Right forelimb (tissue), 1 donor: ENCODE measurements at regions not wholly inside any gene's neighbourhood (a gene's known extent, or its start where the extent isn't known, plus 50 kb on each side); places are given as distances from the start of the nearest gene placed in this dataset.
"Not testable (repeated sequence)": the region's sequence is repeated elsewhere in the genome, so short reads cannot be mapped to it uniquely, and the experiment has no call there.

Experiments used
- DNase-seq: peaks from one replicate; pipeline ENCODE4 v3.0.0-alpha.2; 2018

DNA sequence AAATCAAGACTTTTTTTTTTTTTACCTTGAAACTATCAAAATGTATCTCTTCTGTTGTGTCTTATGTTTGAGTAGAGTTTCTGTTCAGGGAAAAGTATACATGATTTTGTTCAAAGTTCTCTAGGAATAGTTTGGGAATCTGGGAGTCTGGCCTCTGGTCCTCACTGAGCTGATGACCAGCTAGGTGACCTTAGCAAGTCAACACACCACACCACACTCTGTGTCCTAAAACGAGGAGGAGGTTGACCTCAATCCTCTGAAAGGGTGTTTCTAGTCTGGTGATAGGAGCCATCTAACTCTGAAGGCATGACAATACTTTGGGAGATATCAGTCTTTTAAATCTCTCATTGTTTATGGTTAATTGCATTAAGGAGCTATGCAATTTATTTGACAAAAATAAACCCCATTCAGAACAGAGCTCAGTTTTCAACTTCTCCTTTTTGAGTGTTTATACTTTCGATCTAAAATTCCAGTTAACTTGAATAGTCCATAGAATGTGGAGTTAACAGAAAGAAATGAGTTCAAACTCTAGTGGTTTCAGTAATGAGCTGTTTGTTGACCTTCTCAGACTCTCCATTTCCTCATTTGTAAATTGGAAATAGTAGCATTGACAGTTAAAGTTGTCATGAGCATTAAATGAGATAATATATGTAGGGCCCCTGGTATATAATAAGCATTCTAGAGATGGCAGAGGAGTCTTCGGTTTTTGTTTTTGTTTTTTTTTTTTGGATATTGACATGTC, 112.2 kb upstream of the LRRN1 start:
- no peak for DNase-seq

DNA sequence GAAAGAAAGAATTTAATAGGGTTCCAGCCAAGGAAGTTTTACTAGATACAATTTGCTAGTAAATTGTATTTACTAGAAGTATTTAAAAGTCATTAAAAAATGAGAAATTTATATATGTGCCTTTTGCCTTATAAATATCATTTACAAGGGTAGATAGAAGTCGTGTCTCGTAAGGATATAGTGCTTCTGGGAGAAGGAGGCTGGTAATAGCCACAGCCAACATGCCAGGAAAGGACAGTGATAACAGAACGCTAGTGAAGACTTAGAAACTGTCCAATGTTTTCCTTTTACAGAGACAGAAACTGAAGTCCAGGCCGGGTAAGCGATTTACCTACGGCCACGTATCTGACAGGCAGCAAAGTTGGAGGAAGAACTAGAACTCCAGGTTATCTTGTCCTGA, 113.5 kb upstream of the LRRN1 start:
- no peak for DNase-seq

- no peak for DNase-seq
These were observed 116.0 kb upstream of the LRRN1 start for GRCh38 chr3:3683261-3683660.

DNA sequence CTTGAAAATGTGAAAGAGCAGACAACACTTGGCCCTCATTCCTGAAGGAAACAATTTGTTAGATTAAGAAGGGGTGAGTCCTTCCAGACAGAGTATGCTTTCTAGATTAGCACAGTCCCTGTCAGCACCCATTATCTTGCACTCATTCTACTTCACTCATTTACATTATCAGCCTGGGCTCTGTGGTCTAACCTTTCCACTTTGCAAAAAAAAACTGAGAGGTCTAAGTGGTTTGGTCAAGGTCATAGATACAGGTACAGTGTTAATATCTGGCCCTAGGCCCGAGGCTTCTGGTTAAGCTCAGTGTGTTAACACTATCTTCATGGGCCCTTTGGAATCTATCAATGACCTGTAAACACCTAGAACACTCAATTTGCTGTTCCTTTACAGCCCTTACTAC, 123.4 kb upstream of the LRRN1 start:
- DNase-seq: no peak

DNA sequence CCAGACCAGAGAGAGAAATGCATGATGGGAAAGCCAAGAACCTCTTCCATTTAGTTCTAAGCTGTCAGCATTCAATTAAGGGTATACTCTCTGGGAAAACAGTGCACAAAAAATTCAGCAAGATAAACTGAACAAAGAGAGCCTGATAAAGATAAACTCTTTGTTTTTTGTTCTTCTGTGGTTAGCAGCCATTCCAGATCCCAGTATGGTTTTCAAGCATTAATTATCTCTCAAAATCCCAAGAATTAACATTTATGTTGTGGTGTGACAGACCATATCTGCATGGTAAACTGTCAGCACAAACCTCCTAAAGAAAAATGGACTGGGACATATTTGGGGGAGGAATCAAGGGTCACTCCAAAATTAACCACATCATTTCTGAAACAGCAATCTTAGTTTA, 124.0 kb upstream of the LRRN1 start:
- DNase-seq: no peak

DNA sequence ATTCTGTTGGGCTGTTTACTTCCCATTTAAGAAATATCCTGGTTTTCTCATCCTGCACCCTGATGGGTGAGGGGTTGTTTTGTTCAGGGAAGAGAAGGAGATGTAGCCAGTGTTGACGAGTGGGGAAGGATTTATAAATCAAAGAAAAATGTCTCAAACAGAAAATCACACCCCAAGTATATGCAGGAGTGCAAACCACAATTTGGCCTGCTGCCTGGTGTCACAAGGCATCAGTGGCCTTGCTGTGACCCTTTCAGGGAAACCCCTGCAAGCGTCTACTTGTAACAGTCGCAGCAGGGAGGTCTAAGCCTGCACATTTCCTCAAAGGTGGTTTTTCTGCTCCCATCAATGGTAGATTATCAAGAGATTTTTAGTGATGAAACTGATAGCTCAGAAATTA, 132.6 kb upstream of the LRRN1 start:
- DNase-seq: no peak

- DNase-seq: no peak
These were observed 133.1 kb upstream of the LRRN1 start for GRCh38 chr3:3665961-3666640.

DNA sequence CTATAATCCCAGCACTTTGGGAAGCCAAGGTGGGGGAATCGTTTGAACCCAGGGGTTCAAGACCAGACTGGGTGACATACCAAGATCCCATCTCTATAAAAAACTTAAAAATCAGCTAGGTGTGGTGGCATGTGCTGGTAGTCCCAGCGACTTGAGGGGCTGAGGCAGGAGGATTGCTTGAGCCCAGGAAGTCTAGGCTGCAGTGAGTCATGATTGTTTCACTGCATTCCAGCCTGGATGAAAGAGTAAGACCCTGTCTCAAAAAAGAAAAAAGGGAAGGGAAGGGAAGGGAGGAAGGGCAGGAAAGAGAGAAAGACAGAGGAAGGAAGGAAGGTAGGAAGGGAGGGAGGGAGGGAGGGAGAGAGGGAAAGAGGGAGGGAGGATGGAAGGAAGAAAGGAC, 133.7 kb upstream of the LRRN1 start:
- DNase-seq: no peak

GRCh38 chr3:3664935-3665334, 134.3 kb upstream of the LRRN1 start:
- no peak for DNase-seq

GRCh38 chr3:3662610-3663009, 136.6 kb upstream of the LRRN1 start:
- DNase-seq: no peak

DNA sequence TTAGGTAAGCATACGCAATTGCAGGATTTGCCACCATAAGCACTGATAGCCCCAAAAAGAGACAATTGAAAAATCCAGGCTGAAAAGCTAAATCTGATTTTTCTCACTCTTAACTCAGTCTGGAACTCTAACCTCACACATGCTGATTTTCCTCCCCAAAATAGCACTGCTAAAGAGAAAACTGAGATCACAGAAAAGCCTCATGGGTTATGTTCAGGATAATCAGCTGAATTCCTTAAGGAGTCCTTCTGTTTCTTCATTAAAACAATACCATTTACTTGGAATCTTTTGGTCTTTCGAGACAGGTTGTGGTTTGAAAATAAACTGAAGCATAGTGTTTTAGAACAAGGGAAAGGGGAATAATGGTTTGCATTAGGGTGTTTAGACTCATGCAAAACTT, 144.3 kb upstream of the LRRN1 start:
- DNase-seq: no peak

GRCh38 chr3:3648988-3649679, 150.1 kb upstream of the LRRN1 start:
- no peak for DNase-seq

- no peak for DNase-seq
These were observed 152.3 kb upstream of the LRRN1 start for GRCh38 chr3:3646934-3647333.

DNA sequence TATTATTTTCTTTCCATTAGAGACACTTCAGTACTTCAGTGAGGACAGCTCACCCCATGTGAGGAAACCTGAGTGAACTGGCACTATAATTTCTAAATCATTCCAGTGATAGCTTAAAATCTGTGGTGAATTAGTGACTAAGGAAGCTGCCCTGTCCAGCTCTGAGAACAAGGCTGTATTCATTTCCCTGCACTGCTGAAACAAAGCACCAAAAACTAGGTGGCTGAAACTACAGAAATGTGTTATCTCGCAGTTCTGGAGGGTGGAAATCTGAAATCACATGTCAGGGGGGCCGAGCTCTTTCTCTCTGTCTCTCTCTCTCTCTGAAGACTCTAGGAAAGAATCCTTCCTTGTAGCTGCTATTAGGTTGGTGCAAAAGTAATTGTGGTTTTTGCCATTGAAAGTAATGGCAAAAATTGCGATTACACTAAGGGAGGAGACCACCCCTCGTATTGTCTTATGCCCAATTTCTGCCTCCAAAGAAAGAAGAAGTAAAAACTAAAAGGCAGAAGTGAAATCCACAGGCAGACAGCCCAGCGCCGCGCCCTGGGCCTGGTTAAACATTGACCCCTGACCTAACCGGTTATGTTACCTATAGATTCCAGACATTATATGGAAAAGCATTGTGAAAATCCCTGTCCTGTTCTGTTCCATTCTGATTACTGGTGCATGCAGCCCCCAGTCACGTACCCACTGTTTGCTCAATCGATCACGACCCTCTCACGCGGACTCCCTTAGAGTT, 153.0 kb upstream of the LRRN1 start:
- not testable (repeated sequence) for DNase-seq

- no peak for DNase-seq
These were observed 157.3 kb upstream of the LRRN1 start for GRCh38 chr3:3641877-3642455.

DNA sequence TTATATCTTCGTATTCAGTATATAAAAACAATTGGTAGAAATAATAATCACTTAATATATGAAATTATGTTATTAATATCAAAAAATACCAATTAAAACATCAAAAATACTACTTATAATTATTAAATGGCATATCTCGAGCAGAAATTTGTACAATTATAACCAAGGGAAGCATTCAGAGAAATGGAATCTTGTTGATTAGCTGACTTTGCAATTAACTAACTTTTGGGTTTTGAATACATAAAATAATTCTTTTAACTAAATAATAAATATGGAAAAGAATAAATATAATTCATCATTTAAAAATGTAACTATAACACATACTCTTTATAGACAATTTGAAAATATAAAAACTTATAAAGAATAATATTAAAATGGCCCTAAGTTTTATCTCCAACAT, 160.2 kb upstream of the LRRN1 start:
- DNase-seq: no peak

DNA sequence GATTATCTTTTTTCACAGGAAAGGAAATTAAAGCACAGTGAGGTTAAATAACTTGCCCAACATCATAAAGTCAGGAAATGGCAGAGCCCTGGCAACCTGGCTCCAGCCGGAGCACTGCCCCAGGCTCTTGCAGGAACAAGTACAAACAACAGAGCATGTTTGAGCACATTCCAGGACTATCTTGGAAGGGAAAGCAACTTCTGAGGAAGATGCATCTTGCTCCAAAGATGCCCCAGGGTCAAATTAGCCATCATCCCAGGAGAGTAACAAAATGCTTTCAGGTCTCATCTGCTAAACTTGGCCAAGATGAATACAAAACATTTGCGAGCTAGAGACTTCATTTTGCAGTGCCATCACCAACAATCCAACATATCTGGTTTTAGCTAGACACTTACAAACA, 162.4 kb upstream of the LRRN1 start:
- DNase-seq: no peak

DNA sequence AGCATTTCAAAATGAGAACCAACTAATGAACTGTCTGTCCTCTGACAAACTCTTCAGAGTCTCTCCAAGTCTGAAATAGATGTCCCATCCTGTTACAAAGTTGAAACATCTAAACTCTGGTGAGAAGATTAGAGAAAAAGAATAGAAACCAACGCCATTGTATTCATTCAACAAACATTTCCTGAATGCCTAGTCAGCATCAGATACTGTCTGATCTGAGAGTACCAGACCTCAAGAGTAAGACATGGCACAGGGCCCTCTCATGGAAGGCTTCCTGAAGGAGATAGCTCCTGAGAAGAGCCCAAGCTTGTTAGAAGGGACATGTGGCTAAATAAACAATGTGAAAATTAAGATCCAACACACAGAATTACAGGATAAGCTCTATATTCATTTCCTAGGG, 164.1 kb upstream of the LRRN1 start:
- no peak for DNase-seq

DNA sequence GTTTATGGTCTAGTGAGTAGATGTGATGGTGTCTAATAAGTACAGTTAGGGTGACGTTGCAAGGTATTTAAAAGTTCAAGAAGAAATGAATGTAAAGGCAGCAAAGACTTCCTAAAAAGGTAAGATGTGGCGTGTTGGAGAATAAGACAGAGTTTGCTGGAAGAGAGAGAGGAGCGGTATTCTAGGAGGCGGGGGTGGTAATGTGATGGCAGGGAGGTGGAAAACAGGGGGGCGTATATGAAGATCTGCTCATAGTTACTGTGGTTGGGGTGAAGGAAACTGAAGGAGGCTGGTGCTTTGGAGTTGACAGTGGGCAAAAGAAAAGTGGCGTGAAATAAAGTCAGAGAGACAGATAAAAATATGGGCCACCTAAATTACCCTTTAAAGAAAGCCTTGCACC, 164.9 kb upstream of the LRRN1 start:
- no peak for DNase-seq

DNA sequence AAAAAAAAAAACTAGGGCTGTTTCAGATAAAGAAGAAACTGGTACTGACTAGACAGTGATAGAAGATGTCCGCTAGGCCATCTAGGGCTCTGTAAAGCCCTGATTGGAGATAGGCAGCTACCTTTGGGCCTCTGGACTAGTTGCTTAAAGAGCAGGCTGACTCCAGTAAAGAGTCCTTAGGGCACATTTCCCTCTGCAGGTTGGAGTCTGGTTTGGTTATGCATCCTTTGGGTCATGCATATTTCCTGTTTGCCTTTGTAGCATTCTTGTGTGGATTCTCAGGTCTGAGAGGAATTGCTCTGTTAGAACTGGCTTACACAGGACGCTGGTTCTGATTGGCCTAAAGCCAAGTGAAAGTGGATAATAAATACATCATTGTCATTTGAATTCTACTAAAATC, 165.5 kb upstream of the LRRN1 start:
- DNase-seq: no peak

GRCh38 chr3:3632449-3632848, 166.8 kb upstream of the LRRN1 start:
- DNase-seq: no peak

DNA sequence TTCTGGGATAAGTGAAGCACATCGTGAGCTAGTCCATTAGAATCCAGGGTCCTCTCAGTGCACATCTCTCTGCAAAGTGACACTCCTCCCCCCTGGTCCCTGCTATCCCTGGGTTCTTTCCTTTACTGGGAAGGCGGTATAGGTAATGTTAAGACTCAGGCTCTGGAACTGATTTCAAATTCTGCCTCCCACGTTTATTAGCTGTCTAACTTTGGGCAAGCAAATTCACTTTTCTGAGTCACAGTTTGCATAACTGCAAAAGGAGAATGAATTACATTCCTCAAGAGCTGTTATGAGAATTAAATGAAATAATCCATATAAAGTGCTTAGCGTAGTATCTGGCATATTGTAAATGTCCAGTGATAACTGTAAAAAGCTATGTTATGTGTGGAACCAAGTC, 168.1 kb upstream of the LRRN1 start:
- no peak for DNase-seq

- no peak for DNase-seq
These were observed 169.3 kb upstream of the LRRN1 start for GRCh38 chr3:3629911-3630310.
